Stimulated activated CD8-positive, alpha-beta memory T cell treated with anti-CD3 and anti-CD28 coated beads, Interleukin-15, amount 100 ng/mL, for 24 hours (primary cell): ENCODE measurements at regions not wholly inside any gene's neighbourhood (a gene's known extent, or its start where the extent isn't known, plus 50 kb on each side); places are given as distances from the start of the nearest gene placed in this dataset.
A peak's percentile ranks its signal among the peaks of the same experiment; 100 is the strongest.

Experiments used
- DNase-seq: peaks from one replicate; pipeline ENCODE4 v3.0.0-alpha.2; 2020; ENCODE audit warnings: low read depth

GRCh38 chr14:98959410-98959809 lies 312.6 kb downstream of the BCL11B start:
- DNase-seq, result no peak

- DNase-seq, result no peak
Observed at GRCh38 chr14:98959958-98960616, 311.9 kb downstream of the BCL11B start.

GRCh38 chr14:98960617-98961013 lies 311.4 kb downstream of the BCL11B start:
- DNase-seq, result no peak

GRCh38 chr14:98961191-98961590 lies 310.8 kb downstream of the BCL11B start:
- DNase-seq, result no peak

- DNase-seq, result no peak
Observed at GRCh38 chr14:98962118-98962517, 309.9 kb downstream of the BCL11B start.

GRCh38 chr14:98963610-98964009 lies 308.4 kb downstream of the BCL11B start:
- DNase-seq, result no peak

- no peak for DNase-seq
Observed at GRCh38 chr14:98964171-98964570, 307.8 kb downstream of the BCL11B start.

GRCh38 chr14:98965076-98965475 lies 306.9 kb downstream of the BCL11B start:
- DNase-seq, result no peak

GRCh38 chr14:98966016-98966415 lies 306.0 kb downstream of the BCL11B start:
- DNase-seq, result no peak

- DNase-seq, result no peak
Observed at GRCh38 chr14:98966475-98967162, 305.4 kb downstream of the BCL11B start.

- DNase-seq, result no peak
Observed at GRCh38 chr14:98974113-98974512, 297.9 kb downstream of the BCL11B start.

- no peak for DNase-seq
Observed at GRCh38 chr14:98976271-98976670, 295.7 kb downstream of the BCL11B start.

GRCh38 chr14:98977451-98977850 lies 294.5 kb downstream of the BCL11B start:
- DNase-seq, result no peak

GRCh38 chr14:98982986-98983385 lies 289.0 kb downstream of the BCL11B start:
- DNase-seq, result no peak

- no peak for DNase-seq
Observed at GRCh38 chr14:98984027-98984718, 287.8 kb downstream of the BCL11B start.

- peak; percentile 17 for DNase-seq
Observed at GRCh38 chr14:98984719-98985041, 287.3 kb downstream of the BCL11B start.

GRCh38 chr14:98993818-98994217 lies 278.2 kb downstream of the BCL11B start:
- DNase-seq, result no peak

GRCh38 chr14:98994561-98994960 lies 277.4 kb downstream of the BCL11B start:
- DNase-seq, result no peak

- DNase-seq, result no peak
Observed at GRCh38 chr14:98997526-98998205, 274.3 kb downstream of the BCL11B start.

GRCh38 chr14:98999345-98999744 lies 272.7 kb downstream of the BCL11B start:
- DNase-seq, result no peak

- DNase-seq, result no peak
Observed at GRCh38 chr14:98999901-99000300, 272.1 kb downstream of the BCL11B start.

- no peak for DNase-seq
Observed at GRCh38 chr14:99001241-99001640, 270.8 kb downstream of the BCL11B start.

- DNase-seq, result no peak
Observed at GRCh38 chr14:99003646-99004045, 268.4 kb downstream of the BCL11B start.
